GM12892 (cell line): ENCODE measurements at regions not wholly inside any gene's neighbourhood (a gene's known extent, or its start where the extent isn't known, plus 50 kb on each side); places are given as distances from the start of the nearest gene placed in this dataset.

ENCODE experiments used
- POLR2A ChIP-seq: IDR thresholded peaks from 2 replicates; pipeline ENCODE4 v1.6.1; 2011; ENCODE audit warnings: low read depth, low read length, control low read depth
- POLR2AphosphoS5 ChIP-seq: IDR thresholded peaks from 2 replicates; pipeline ENCODE4 v1.6.1; 2011; ENCODE audit warnings: low read depth, low read length, control low read depth
- TAF1 ChIP-seq: IDR thresholded peaks from 2 replicates; pipeline ENCODE4 v1.6.1; 2011; ENCODE audit warnings: low read depth, mild to moderate bottlenecking, control low read depth, low read length, borderline replicate concordance

DNA sequence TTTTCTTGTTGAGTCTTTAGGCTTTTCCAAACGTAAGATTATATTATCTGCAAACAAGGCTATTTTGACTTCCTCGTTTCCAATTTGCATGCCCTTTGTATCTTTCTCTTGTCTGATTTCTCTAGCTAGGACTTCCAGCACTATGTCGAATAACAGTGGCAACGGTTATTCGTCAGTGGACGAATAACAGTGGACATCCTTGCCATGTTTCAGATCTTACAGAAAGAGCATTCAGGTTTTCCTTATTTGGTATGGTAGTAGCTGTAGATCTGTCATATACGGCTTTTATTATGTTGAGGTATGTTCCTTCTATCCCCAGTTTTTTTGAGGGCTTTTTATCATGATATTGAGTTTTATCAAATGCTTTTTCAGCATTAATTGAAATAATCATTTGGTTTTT lies 634.6 kb upstream of the ADGRL3 start:
- no peak for TF ChIP-seq POLR2A
- TF ChIP-seq POLR2AphosphoS5 = no peak
- no peak for TF ChIP-seq TAF1
